ENCODE measurements at regions not wholly inside any gene's neighbourhood (a gene's known extent, or its start where the extent isn't known, plus 50 kb on each side); places are given as distances from the start of the nearest gene placed in this dataset.

GRCh38 chr5:60338846-60339245, 361.1 kb downstream of the DEPDC1B start:
- no peaks in the 10 kb centered on the region for H3K79me1 ChIP-seq (ENCODE audit: insufficient read depth, low read depth, low read length, poor library complexity, severe bottlenecking)
- H4K91ac ChIP-seq (ENCODE audit: insufficient read length, low read depth, low read length): no peak overlapping the region
- Mint-ChIP-seq H3K27ac (no peak overlapping the region), H3K4me1 (no peaks in the 10 kb centered on the region), H3K27me3 (ENCODE audit: low read depth) (no peaks in the 10 kb centered on the region; the same call in 1 of the 2 replicates), H3K4me3 (no peak overlapping the region), H3K36me3 (ENCODE audit: insufficient read depth in 1 of 3, low read depth in 3 of 3) (no peaks in the 10 kb centered on the region), H3K9me3 (no peaks in the 10 kb centered on the region)
- H3K9me3 ChIP-seq (ENCODE audit: control insufficient read depth, low read depth, low read length): no peaks in the 10 kb centered on the region
- no peak overlapping the region for H2BK15ac ChIP-seq (ENCODE audit: low read depth, low read length)
- H2BK20ac ChIP-seq (ENCODE audit: low read depth, low read length, poor library complexity, severe bottlenecking): no peak overlapping the region
- H3K4ac ChIP-seq (ENCODE audit: low read depth, low read length): no peak overlapping the region
- no peak overlapping the region for H2AFZ ChIP-seq (ENCODE audit: low read length)
- no peak overlapping the region for H3K27ac ChIP-seq (ENCODE audit: insufficient read length, low read depth, low read length)
- no peak overlapping the region for H3K23ac ChIP-seq (ENCODE audit: insufficient read length, low read depth, low read length)
- H2BK5ac ChIP-seq (ENCODE audit: insufficient read length, low read length): no peak overlapping the region
- no peak overlapping the region for H2BK12ac ChIP-seq (ENCODE audit: insufficient read length, low read depth, low read length)
- no peak for DNase-seq
- no peak overlapping the region for H3K14ac ChIP-seq (ENCODE audit: insufficient read depth, low read length)
- no peak overlapping the region for H4K8ac ChIP-seq (replicated peaks; ENCODE audit: insufficient read length, low read depth, low read length)
- TF ChIP-seq CTCF (conservative IDR thresholded peaks at IDR 0.05): no peak
- H3K56ac ChIP-seq (ENCODE audit: insufficient read length, low read depth, low read length): no peak overlapping the region
- H3T11ph ChIP-seq (ENCODE audit: low read length): no peak overlapping the region
- no CpG with 5 or more reads among the region's 3 CpGs for WGBS (ENCODE audit: extremely low coverage, insufficient read length, low lambda C conversion rate)
- H3K9ac ChIP-seq (ENCODE audit: extremely low read depth, insufficient read length, low read length): no peak overlapping the region
- no peak overlapping the region for H2BK120ac ChIP-seq (ENCODE audit: low read depth, low read length, poor library complexity, severe bottlenecking)
- no peak overlapping the region for H2AK5ac ChIP-seq (ENCODE audit: insufficient read length, low read length)
- no peak overlapping the region for H4K5ac ChIP-seq (ENCODE audit: insufficient read length, low read depth, low read length)
- H3K79me2 ChIP-seq (ENCODE audit: insufficient read depth, low read length): no peaks in the 10 kb centered on the region; the same call in 1 of the 2 replicates
- H3K23me2 ChIP-seq (ENCODE audit: insufficient read length, low read depth, low read length, poor library complexity, severe bottlenecking): no peaks in the 10 kb centered on the region
- H3K4me2 ChIP-seq (ENCODE audit: insufficient read depth, insufficient read length, low read length): no peak overlapping the region
- H3K18ac ChIP-seq (ENCODE audit: insufficient read length, low read depth, low read length): no peak overlapping the region
- H3K27me3 ChIP-seq (ENCODE audit: insufficient read depth, low read length): no peaks in the 10 kb centered on the region
- no peaks in the 10 kb centered on the region for H4K20me1 ChIP-seq (ENCODE audit: control insufficient read depth, insufficient read depth, insufficient read length)
- H3K4me1 ChIP-seq (ENCODE audit: insufficient read depth, low read length): no peaks in the 10 kb centered on the region

Measured in H9 (cell line).